ENCODE measurements at regions not wholly inside any gene's neighbourhood (a gene's known extent, or its start where the extent isn't known, plus 50 kb on each side); places are given as distances from the start of the nearest gene placed in this dataset.

GRCh38 chr7:119522263-119522662 lies 750.7 kb upstream of the KCND2 start:
- TF ChIP-seq HDAC2 (IDR thresholded peaks at IDR 0.05) (no peak), TFCP2L1 (CRISPR knock-in tag; IDR thresholded peaks at IDR 0.05) (no peak), POLR2A (IDR thresholded peaks at IDR 0.05; ENCODE audit: low read length) (no peak), BHLHE40 (IDR thresholded peaks at IDR 0.05; ENCODE audit: low read depth, low read length) (no peak), CTCF (IDR thresholded peaks at IDR 0.05) (no peak), HOXA7 (CRISPR knock-in tag; IDR thresholded peaks at IDR 0.05) (no peak), ESRRA (IDR thresholded peaks at IDR 0.05; ENCODE audit: borderline replicate concordance, low read length) (no peak), POLR2AphosphoS2 (conservative IDR thresholded peaks at IDR 0.05; ENCODE audit: low read length) (no peak), KDM1A (IDR thresholded peaks at IDR 0.05; ENCODE audit: low read depth) (no peak), RFX5 (IDR thresholded peaks at IDR 0.05) (no peak), MAZ (IDR thresholded peaks at IDR 0.05; ENCODE audit: borderline replicate concordance, low read depth, low read length) (no peak), EP300 (IDR thresholded peaks at IDR 0.05) (no peak)
- TF ChIP-seq, protein P1, sequence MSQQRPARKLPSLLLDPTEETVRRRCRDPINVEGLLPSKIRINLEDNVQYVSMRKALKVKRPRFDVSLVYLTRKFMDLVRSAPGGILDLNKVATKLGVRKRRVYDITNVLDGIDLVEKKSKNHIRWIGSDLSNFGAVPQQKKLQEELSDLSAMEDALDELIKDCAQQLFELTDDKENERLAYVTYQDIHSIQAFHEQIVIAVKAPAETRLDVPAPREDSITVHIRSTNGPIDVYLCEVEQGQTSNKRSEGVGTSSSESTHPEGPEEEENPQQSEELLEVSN (IDR thresholded peaks at IDR 0.05; ENCODE audit: borderline replicate concordance, low read depth): no peak
- TF ChIP-seq, protein P2, sequence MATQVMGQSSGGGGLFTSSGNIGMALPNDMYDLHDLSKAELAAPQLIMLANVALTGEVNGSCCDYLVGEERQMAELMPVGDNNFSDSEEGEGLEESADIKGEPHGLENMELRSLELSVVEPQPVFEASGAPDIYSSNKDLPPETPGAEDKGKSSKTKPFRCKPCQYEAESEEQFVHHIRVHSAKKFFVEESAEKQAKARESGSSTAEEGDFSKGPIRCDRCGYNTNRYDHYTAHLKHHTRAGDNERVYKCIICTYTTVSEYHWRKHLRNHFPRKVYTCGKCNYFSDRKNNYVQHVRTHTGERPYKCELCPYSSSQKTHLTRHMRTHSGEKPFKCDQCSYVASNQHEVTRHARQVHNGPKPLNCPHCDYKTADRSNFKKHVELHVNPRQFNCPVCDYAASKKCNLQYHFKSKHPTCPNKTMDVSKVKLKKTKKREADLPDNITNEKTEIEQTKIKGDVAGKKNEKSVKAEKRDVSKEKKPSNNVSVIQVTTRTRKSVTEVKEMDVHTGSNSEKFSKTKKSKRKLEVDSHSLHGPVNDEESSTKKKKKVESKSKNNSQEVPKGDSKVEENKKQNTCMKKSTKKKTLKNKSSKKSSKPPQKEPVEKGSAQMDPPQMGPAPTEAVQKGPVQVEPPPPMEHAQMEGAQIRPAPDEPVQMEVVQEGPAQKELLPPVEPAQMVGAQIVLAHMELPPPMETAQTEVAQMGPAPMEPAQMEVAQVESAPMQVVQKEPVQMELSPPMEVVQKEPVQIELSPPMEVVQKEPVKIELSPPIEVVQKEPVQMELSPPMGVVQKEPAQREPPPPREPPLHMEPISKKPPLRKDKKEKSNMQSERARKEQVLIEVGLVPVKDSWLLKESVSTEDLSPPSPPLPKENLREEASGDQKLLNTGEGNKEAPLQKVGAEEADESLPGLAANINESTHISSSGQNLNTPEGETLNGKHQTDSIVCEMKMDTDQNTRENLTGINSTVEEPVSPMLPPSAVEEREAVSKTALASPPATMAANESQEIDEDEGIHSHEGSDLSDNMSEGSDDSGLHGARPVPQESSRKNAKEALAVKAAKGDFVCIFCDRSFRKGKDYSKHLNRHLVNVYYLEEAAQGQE (IDR thresholded peaks at IDR 0.05): no peak
